H1 (cell line): ENCODE measurements at regions not wholly inside any gene's neighbourhood (a gene's known extent, or its start where the extent isn't known, plus 50 kb on each side); places are given as distances from the start of the nearest gene placed in this dataset.

Experiments
- ATF2 ChIP-seq: IDR thresholded peaks from 2 replicates; pipeline ENCODE4 v1.6.1; 2012; ENCODE audit warnings: low read length, inconsistent platforms
- CBX5 ChIP-seq: fragments of 300-800, 300-1000 bp; sonication (generic); IDR thresholded peaks from 2 replicates; pipeline ENCODE4 v1.7.1; 2016; ENCODE audit warnings: antibody characterized with exemption, low read length, low read depth
- CTCF ChIP-seq, 3 experiments: IDR thresholded peaks; 1 replicate in 2 of 3; 2 replicates in 1 of 3; pipeline versions ENCODE4 v1.5.1 to v1.6.1; 2011; ENCODE audit warnings: low read length in 3 of 3, mild to moderate bottlenecking in 3 of 3, inconsistent platforms in 2 of 3, low read depth in 1 of 3, moderate library complexity in 1 of 3; ENCODE audit not compliant: insufficient read depth in 1 of 3; ENCODE audit errors: control extremely low read depth in 1 of 3
- EP300 ChIP-seq, 2 experiments: IDR thresholded peaks; 1 replicate in 1 of 2; 2 replicates in 1 of 2; pipeline ENCODE4 v1.6.1; 2011 to 2012; ENCODE audit warnings: low read depth in 2 of 2, low read length in 2 of 2, mild to moderate bottlenecking in 2 of 2, borderline replicate concordance in 1 of 2, inconsistent platforms in 1 of 2, moderate library complexity in 1 of 2
- HDAC2 ChIP-seq, 2 experiments: fragments of 300-600 bp in 1 of 2; sonication (generic) in 1 of 2; IDR thresholded peaks; 2 replicates each; pipeline ENCODE4 v1.6.1; 2011 to 2012; ENCODE audit warnings: low read depth in 2 of 2, low read length in 2 of 2, mild to moderate bottlenecking in 2 of 2, moderate library complexity in 2 of 2, borderline replicate concordance in 1 of 2, inconsistent platforms in 1 of 2
- JUND ChIP-seq: IDR thresholded peaks from 2 replicates; pipeline ENCODE4 v1.6.1; 2011; ENCODE audit warnings: mild to moderate bottlenecking, improper control_type of control experiment, low read length
- POLR2A ChIP-seq, 2 experiments: IDR thresholded peaks; 1 replicate in 1 of 2; 2 replicates in 1 of 2; pipeline ENCODE4 v1.6.1; 2011; ENCODE audit warnings: low read depth in 2 of 2, low read length in 2 of 2, mild to moderate bottlenecking in 2 of 2; ENCODE audit errors: control extremely low read depth in 1 of 2
- ZNF274 ChIP-seq: IDR thresholded peaks from 2 replicates; pipeline ENCODE4 v1.7.0; 2012; ENCODE audit warnings: low read length, borderline replicate concordance; ENCODE audit errors: extremely low read depth

GRCh38 chr3:30989276-30990030, 95.0 kb upstream of the GADL1 start:
- TF ChIP-seq CTCF (IDR thresholded peaks at IDR 0.05; ENCODE audit: control extremely low read depth in 1 of 3, insufficient read depth in 1 of 3, low read depth in 1 of 3, low read length in 3 of 3) (no peak), EP300 (IDR thresholded peaks at IDR 0.05; ENCODE audit: borderline replicate concordance in 1 of 2, low read depth in 2 of 2, low read length in 2 of 2) (no peak), POLR2A (IDR thresholded peaks at IDR 0.05; ENCODE audit: control extremely low read depth in 1 of 2, low read depth in 2 of 2, low read length in 2 of 2) (no peak), HDAC2 (IDR thresholded peaks at IDR 0.05; ENCODE audit: borderline replicate concordance in 1 of 2, low read depth in 2 of 2, low read length in 2 of 2) (no peak), CBX5 (no peak), ATF2 (no peak), ZNF274 (no peak), JUND (no peak)
